Mucosa of descending colon (tissue), 3 donors: ENCODE measurements at regions not wholly inside any gene's neighbourhood (a gene's known extent, or its start where the extent isn't known, plus 50 kb on each side); places are given as distances from the start of the nearest gene placed in this dataset.

Source experiments
- ATAC-seq: fragments of 200-7000 bp; cut with Tn5 transposase; one replicate; pipeline ENCODE4 v1.9.1; 2020; ENCODE audit warnings: mild to moderate bottlenecking, moderate library complexity
- DNase-seq, 3 donors: peaks; one replicate each; pipeline ENCODE4 v3.0.0-alpha.2; 2020
- H3K36me3 ChIP-seq: fragments of 200-600 bp; one replicate; pipeline ENCODE4 v1.8.0; 2021; ENCODE audit warnings: low read depth, mild to moderate bottlenecking
- H3K4me1 ChIP-seq: fragments of 200-600 bp; one replicate; pipeline ENCODE4 v1.8.0; 2021; ENCODE audit warnings: low read depth, mild to moderate bottlenecking
- H3K4me3 ChIP-seq: fragments of 200-600 bp; one replicate; pipeline ENCODE4 v1.8.0; 2021; ENCODE audit warnings: mild to moderate bottlenecking
- H3K9me3 ChIP-seq: fragments of 200-600 bp; one replicate; pipeline ENCODE4 v1.8.0; 2021; ENCODE audit warnings: mild to moderate bottlenecking
- CTCF ChIP-seq: fragments of 200-600 bp; IDR thresholded peaks from one replicate; pipeline ENCODE4 v1.8.0; 2022; ENCODE audit warnings: antibody characterized with exemption, mild to moderate bottlenecking
- intact Hi-C, 2 donors: fragments of 100-400 bp; cut with DNase I in 1 of 2; cut with micrococcal nuclease in 1 of 2; formaldehyde crosslinking; loops; one replicate each; pipeline versions ENCODE4 v1.11.0 to v1.11.1; 2022; cut with DNase I, micrococcal nuclease
- donor health status: DM: no; HTN: no; CAD: no; lungs with moderate emphysema.
- donor health status: DM: no; HTN: no; CAD: no.
- donor health status: DM: no; HTN: yes; CAD: no.

- DNase-seq (no peak), ATAC-seq (no peak)
- H3K4me3 ChIP-seq = no peak overlapping the region
- H3K4me1 ChIP-seq = no peaks in the 10 kb centered on the region
- no peaks in the 10 kb centered on the region for H3K9me3 ChIP-seq
- H3K36me3 ChIP-seq = no peaks in the 10 kb centered on the region
- intact Hi-C loops = no loop called here
- no peak for TF ChIP-seq CTCF
Measured at GRCh38 chr7:98506471-98506870, 105.6 kb upstream of the BAIAP2L1 start.

GRCh38 chr7:98500764-98501163 is 99.9 kb upstream of the BAIAP2L1 start:
- Histone ChIP-seq H3K9me3 (peaks cover 21% of the 10 kb centered on the region), H3K4me1 (no peaks in the 10 kb centered on the region), H3K4me3 (no peak overlapping the region), H3K36me3 (no peaks in the 10 kb centered on the region)
- ATAC-seq (no peak), DNase-seq (no peak)
- TF ChIP-seq CTCF = no peak
- intact Hi-C loops = no loop called here

GRCh38 chr7:98496618-98497017 is 95.7 kb upstream of the BAIAP2L1 start:
- H3K4me1 ChIP-seq = no peaks in the 10 kb centered on the region
- H3K9me3 ChIP-seq = peaks cover 23% of the 10 kb centered on the region
- intact Hi-C loops = no loop called here
- TF ChIP-seq CTCF = no peak
- ATAC-seq (no peak), DNase-seq (no peak)
- H3K36me3 ChIP-seq = no peaks in the 10 kb centered on the region
- no peak overlapping the region for H3K4me3 ChIP-seq

- intact Hi-C loops = no loop called here
- DNase-seq (no peak), ATAC-seq (no peak)
- Histone ChIP-seq H3K36me3 (no peaks in the 10 kb centered on the region), H3K4me1 (no peaks in the 10 kb centered on the region), H3K9me3 (peaks cover 23% of the 10 kb centered on the region), H3K4me3 (no peak overlapping the region)
- TF ChIP-seq CTCF = no peak
Measured at GRCh38 chr7:98495200-98495955, 94.5 kb upstream of the BAIAP2L1 start.

GRCh38 chr7:98493030-98493778 is 92.3 kb upstream of the BAIAP2L1 start:
- no peaks in the 10 kb centered on the region for H3K36me3 ChIP-seq
- H3K4me3 ChIP-seq = no peak overlapping the region
- intact Hi-C loops = no loop called here
- DNase-seq (no peak), ATAC-seq (no peak)
- no peaks in the 10 kb centered on the region for H3K4me1 ChIP-seq
- no peak for TF ChIP-seq CTCF
- H3K9me3 ChIP-seq = peaks cover 20% of the 10 kb centered on the region
